ENCODE measurements at regions not wholly inside any gene's neighbourhood (a gene's known extent, or its start where the extent isn't known, plus 50 kb on each side); places are given as distances from the start of the nearest gene placed in this dataset.

GRCh38 chr10:69734416-69734796 lies 67.3 kb upstream of the COL13A1 start:
- Histone ChIP-seq H3K9me3 (no peaks in the 10 kb centered on the region), H3K27me3 (replicated peaks; ENCODE audit: insufficient read depth) (no peaks in the 10 kb centered on the region), H3K4me3 (no peak overlapping the region), H3K27ac (no peak overlapping the region), H3K36me3 (no peaks in the 10 kb centered on the region), H3K4me1 (replicated peaks) (peaks cover 3% of the 10 kb centered on the region)
- intact Hi-C loops (cut with DNase I): no loop called here
- DNase-seq (ENCODE audit: low spot score): no peak
- WGBS: 72% methylated on average over 8 of the region's 8 CpGs
- TF ChIP-seq POLR2AphosphoS5 (IDR thresholded peaks at IDR 0.05) (no peak), POLR2A (IDR thresholded peaks at IDR 0.05) (no peak)
- TF ChIP-seq, protein P1, sequence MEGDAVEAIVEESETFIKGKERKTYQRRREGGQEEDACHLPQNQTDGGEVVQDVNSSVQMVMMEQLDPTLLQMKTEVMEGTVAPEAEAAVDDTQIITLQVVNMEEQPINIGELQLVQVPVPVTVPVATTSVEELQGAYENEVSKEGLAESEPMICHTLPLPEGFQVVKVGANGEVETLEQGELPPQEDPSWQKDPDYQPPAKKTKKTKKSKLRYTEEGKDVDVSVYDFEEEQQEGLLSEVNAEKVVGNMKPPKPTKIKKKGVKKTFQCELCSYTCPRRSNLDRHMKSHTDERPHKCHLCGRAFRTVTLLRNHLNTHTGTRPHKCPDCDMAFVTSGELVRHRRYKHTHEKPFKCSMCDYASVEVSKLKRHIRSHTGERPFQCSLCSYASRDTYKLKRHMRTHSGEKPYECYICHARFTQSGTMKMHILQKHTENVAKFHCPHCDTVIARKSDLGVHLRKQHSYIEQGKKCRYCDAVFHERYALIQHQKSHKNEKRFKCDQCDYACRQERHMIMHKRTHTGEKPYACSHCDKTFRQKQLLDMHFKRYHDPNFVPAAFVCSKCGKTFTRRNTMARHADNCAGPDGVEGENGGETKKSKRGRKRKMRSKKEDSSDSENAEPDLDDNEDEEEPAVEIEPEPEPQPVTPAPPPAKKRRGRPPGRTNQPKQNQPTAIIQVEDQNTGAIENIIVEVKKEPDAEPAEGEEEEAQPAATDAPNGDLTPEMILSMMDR (IDR thresholded peaks at IDR 0.05): no peak

- no peaks in the 10 kb centered on the region for H3K36me3 ChIP-seq
- DNase-seq (ENCODE audit: low spot score): no peak
- peaks cover 3% of the 10 kb centered on the region for H3K4me1 ChIP-seq (replicated peaks)
- WGBS: 95% methylated on average over 9 of the region's 9 CpGs
- H3K4me3 ChIP-seq: no peak overlapping the region
- H3K27ac ChIP-seq: no peak overlapping the region
- TF ChIP-seq POLR2A (IDR thresholded peaks at IDR 0.05) (no peak), POLR2AphosphoS5 (IDR thresholded peaks at IDR 0.05) (no peak)
- TF ChIP-seq, protein P1 (IDR thresholded peaks at IDR 0.05): no peak
- H3K9me3 ChIP-seq: no peaks in the 10 kb centered on the region
- H3K27me3 ChIP-seq (replicated peaks; ENCODE audit: insufficient read depth): no peaks in the 10 kb centered on the region
- intact Hi-C loops (cut with DNase I): no loop called here
These were observed 66.8 kb upstream of the COL13A1 start for GRCh38 chr10:69734797-69735468.

GRCh38 chr10:69736886-69737641 lies 64.6 kb upstream of the COL13A1 start:
- TF ChIP-seq POLR2AphosphoS5 (IDR thresholded peaks at IDR 0.05) (no peak), POLR2A (IDR thresholded peaks at IDR 0.05) (no peak)
- TF ChIP-seq, protein P1 (IDR thresholded peaks at IDR 0.05): no peak
- intact Hi-C loops (cut with DNase I): no loop called here
- H3K36me3 ChIP-seq: no peaks in the 10 kb centered on the region
- no peak overlapping the region for H3K4me3 ChIP-seq
- 83% methylated on average over 12 of the region's 12 CpGs for WGBS
- no peak for DNase-seq (ENCODE audit: low spot score)
- H3K4me1 ChIP-seq (replicated peaks): no peaks in the 10 kb centered on the region
- H3K27me3 ChIP-seq (replicated peaks; ENCODE audit: insufficient read depth): no peaks in the 10 kb centered on the region
- H3K27ac ChIP-seq: no peak overlapping the region
- H3K9me3 ChIP-seq: no peaks in the 10 kb centered on the region

DNA sequence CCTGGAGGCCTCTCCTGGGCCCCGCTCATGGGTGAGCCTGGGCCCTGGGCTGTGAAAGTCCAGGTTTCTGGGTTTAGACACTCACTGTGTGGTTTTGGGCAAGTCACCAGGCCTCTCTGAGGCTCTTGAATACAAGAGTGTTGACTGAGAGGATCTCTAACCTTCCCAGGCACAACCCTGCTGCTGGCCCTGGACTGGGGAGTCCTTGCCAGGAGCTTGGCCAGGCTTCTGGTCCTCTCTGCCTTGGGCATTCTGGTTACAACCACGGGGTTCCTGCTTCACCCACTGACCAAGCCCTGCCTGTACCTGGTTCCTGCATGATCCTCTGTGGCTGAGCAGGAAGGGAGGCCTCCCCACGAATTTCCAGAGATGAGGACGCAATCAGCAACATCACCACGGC lies 63.6 kb upstream of the COL13A1 start:
- Histone ChIP-seq H3K4me1 (replicated peaks) (no peaks in the 10 kb centered on the region), H3K9me3 (no peaks in the 10 kb centered on the region), H3K27me3 (replicated peaks; ENCODE audit: insufficient read depth) (no peaks in the 10 kb centered on the region), H3K36me3 (no peaks in the 10 kb centered on the region), H3K4me3 (no peak overlapping the region), H3K27ac (no peak overlapping the region)
- no peak for DNase-seq (ENCODE audit: low spot score)
- intact Hi-C loops (cut with DNase I): no loop called here
- TF ChIP-seq POLR2A (IDR thresholded peaks at IDR 0.05) (no peak), POLR2AphosphoS5 (IDR thresholded peaks at IDR 0.05) (no peak)
- TF ChIP-seq, protein P1 (IDR thresholded peaks at IDR 0.05): no peak
- 79% methylated on average over 5 of the region's 5 CpGs for WGBS

Data from prostate gland (tissue), 2 donors.